Astrocyte (in vitro differentiated cells and primary cell): ENCODE measurements at regions not wholly inside any gene's neighbourhood (a gene's known extent, or its start where the extent isn't known, plus 50 kb on each side); places are given as distances from the start of the nearest gene placed in this dataset.
A peak's percentile ranks its signal among the peaks of the same experiment; 100 is the strongest.

Experiments used
- DNase-seq: peaks from one replicate; pipeline ENCODE4 v3.0.0-alpha.2; 2010; ENCODE audit warnings: low read depth
- FAIRE-seq: peaks from 2 replicates; lab custom pipeline; 2011; peaks lifted over from hg19 to GRCh38; lab: Jason Lieb, UNC
- H2AFZ ChIP-seq: 2 replicates; pipeline ENCODE4 v1.6.0; 2012; ENCODE audit warnings: low read depth, low read length, inconsistent platforms
- H3K27ac ChIP-seq: 2 replicates; pipeline ENCODE4 v1.5.1; 2011; ENCODE audit warnings: low read depth, low read length, inconsistent platforms
- H3K27me3 ChIP-seq: 2 replicates; pipeline ENCODE4 v1.6.0; 2011; ENCODE audit warnings: low read length, inconsistent platforms; ENCODE audit not compliant: insufficient read depth
- H3K36me3 ChIP-seq: 2 replicates; pipeline ENCODE4 v1.5.1; 2011; ENCODE audit warnings: low read length, inconsistent platforms; ENCODE audit not compliant: insufficient read depth
- H3K4me1 ChIP-seq: 2 replicates; pipeline ENCODE4 v1.5.1; 2011; ENCODE audit warnings: low read length, inconsistent platforms; ENCODE audit not compliant: insufficient read depth
- H3K4me2 ChIP-seq: 2 replicates; pipeline ENCODE4 v1.6.0; 2012; ENCODE audit warnings: low read length, inconsistent platforms
- H3K4me3 ChIP-seq: 2 replicates; pipeline ENCODE4 v1.5.1; 2011; ENCODE audit warnings: low read depth, mild to moderate bottlenecking, low read length, inconsistent platforms; ENCODE audit not compliant: insufficient read depth
- H3K79me2 ChIP-seq: 2 replicates; pipeline ENCODE4 v1.6.0; 2012; ENCODE audit warnings: mild to moderate bottlenecking, low read length, inconsistent platforms; ENCODE audit not compliant: insufficient read depth
- H3K9ac ChIP-seq: 2 replicates; pipeline ENCODE4 v1.6.0; 2012; ENCODE audit warnings: mild to moderate bottlenecking, low read length, inconsistent platforms
- H3K9me3 ChIP-seq: 2 replicates; pipeline ENCODE4 v1.5.1; 2012; ENCODE audit warnings: low read depth, mild to moderate bottlenecking, low read length, inconsistent platforms; ENCODE audit not compliant: insufficient read depth
- H4K20me1 ChIP-seq: 2 replicates; pipeline ENCODE4 v1.6.0; 2012; ENCODE audit warnings: low read length, inconsistent platforms; ENCODE audit not compliant: insufficient read depth
- H3K27ac Mint-ChIP-seq: one replicate; pipeline ENCODE4 v1.8.0; 2021; ENCODE audit warnings: mild to moderate bottlenecking, mixed read lengths; ENCODE audit not compliant: unreplicated experiment
- H3K27me3 Mint-ChIP-seq: one replicate; pipeline ENCODE4 v1.8.0; 2021; ENCODE audit warnings: low read depth, mixed read lengths; ENCODE audit not compliant: unreplicated experiment
- H3K36me3 Mint-ChIP-seq: one replicate; pipeline ENCODE4 v1.8.0; 2021; ENCODE audit warnings: low read depth, mixed read lengths; ENCODE audit not compliant: unreplicated experiment
- H3K4me1 Mint-ChIP-seq: one replicate; pipeline ENCODE4 v1.8.0; 2021; ENCODE audit warnings: low read depth, mixed read lengths; ENCODE audit not compliant: unreplicated experiment
- H3K4me3 Mint-ChIP-seq: one replicate; pipeline ENCODE4 v1.8.0; 2021; ENCODE audit warnings: mild to moderate bottlenecking, moderate library complexity, mixed read lengths; ENCODE audit not compliant: unreplicated experiment
- H3K9me3 Mint-ChIP-seq: one replicate; pipeline ENCODE4 v1.8.0; 2021; ENCODE audit warnings: mild to moderate bottlenecking, mixed read lengths; ENCODE audit not compliant: unreplicated experiment
- CTCF ChIP-seq: IDR thresholded peaks from 2 replicates; pipeline ENCODE4 v1.5.1; 2011; ENCODE audit warnings: low read depth, mild to moderate bottlenecking, inconsistent platforms, low read length, moderate library complexity; ENCODE audit not compliant: insufficient read depth
- EZH2 ChIP-seq: IDR thresholded peaks from 2 replicates; pipeline ENCODE4 v1.6.1; 2012; ENCODE audit warnings: mild to moderate bottlenecking, low read length, inconsistent platforms; ENCODE audit not compliant: insufficient read depth

GRCh38 chr6:129774697-129775447 is 64.9 kb upstream of the ARHGAP18 start:
- Histone ChIP-seq H3K4me1 (no peaks in the 10 kb centered on the region), H3K79me2 (no peaks in the 10 kb centered on the region), H3K27ac (no peak overlapping the region), H3K4me2 (peak overlapping the region; percentile 78), H4K20me1 (no peaks in the 10 kb centered on the region), H3K27me3 (no peaks in the 10 kb centered on the region), H3K9ac (no peak overlapping the region), H2AFZ (peak overlapping the region; percentile 76), H3K36me3 (no peaks in the 10 kb centered on the region), H3K4me3 (peak overlapping the region; percentile 30), H3K9me3 (no peaks in the 10 kb centered on the region)
- FAIRE-seq (peak; percentile 73), DNase-seq (peak; percentile 61)
- Mint-ChIP-seq H3K27ac (no peak overlapping the region), H3K9me3 (peaks cover 8% of the 10 kb centered on the region), H3K27me3 (peaks cover 13% of the 10 kb centered on the region), H3K4me3 (peak overlapping the region; percentile 67), H3K36me3 (no peaks in the 10 kb centered on the region), H3K4me1 (peaks cover 3% of the 10 kb centered on the region)
- TF ChIP-seq EZH2 = no peak
- TF ChIP-seq CTCF = peak; percentile 96

GRCh38 chr6:129773304-129773703 is 63.3 kb upstream of the ARHGAP18 start:
- Histone ChIP-seq H3K4me2 (no peak overlapping the region), H3K27me3 (no peaks in the 10 kb centered on the region), H3K79me2 (no peaks in the 10 kb centered on the region), H2AFZ (no peak overlapping the region), H3K36me3 (no peaks in the 10 kb centered on the region), H3K4me3 (no peak overlapping the region), H3K4me1 (no peaks in the 10 kb centered on the region), H3K9me3 (no peaks in the 10 kb centered on the region), H3K9ac (no peak overlapping the region), H3K27ac (no peak overlapping the region), H4K20me1 (no peaks in the 10 kb centered on the region)
- peaks cover 13% of the 10 kb centered on the region for H3K27me3 Mint-ChIP-seq
- no peak overlapping the region for H3K4me3 Mint-ChIP-seq
- DNase-seq = no peak
- peaks cover 3% of the 10 kb centered on the region for H3K4me1 Mint-ChIP-seq
- TF ChIP-seq EZH2 = no peak
- no peak for TF ChIP-seq CTCF
- no peak for FAIRE-seq
- peaks cover 8% of the 10 kb centered on the region for H3K9me3 Mint-ChIP-seq
- H3K27ac Mint-ChIP-seq = no peak overlapping the region
- H3K36me3 Mint-ChIP-seq = no peaks in the 10 kb centered on the region

- H3K79me2 ChIP-seq = no peaks in the 10 kb centered on the region
- Mint-ChIP-seq H3K4me1 (peaks cover 6% of the 10 kb centered on the region), H3K9me3 (peaks cover 2% of the 10 kb centered on the region), H3K27ac (no peak overlapping the region), H3K4me3 (no peak overlapping the region), H3K36me3 (no peaks in the 10 kb centered on the region), H3K27me3 (peaks cover 17% of the 10 kb centered on the region)
- FAIRE-seq = no peak
- H2AFZ ChIP-seq = no peak overlapping the region
- H3K4me1 ChIP-seq = peaks cover 5% of the 10 kb centered on the region
- H3K27ac ChIP-seq = no peak overlapping the region
- no peaks in the 10 kb centered on the region for H3K9me3 ChIP-seq
- no peak overlapping the region for H3K4me2 ChIP-seq
- H3K4me3 ChIP-seq = no peak overlapping the region
- H3K27me3 ChIP-seq = no peaks in the 10 kb centered on the region
- TF ChIP-seq EZH2 (no peak), CTCF (no peak)
- DNase-seq = no peak
- no peaks in the 10 kb centered on the region for H4K20me1 ChIP-seq
- no peaks in the 10 kb centered on the region for H3K36me3 ChIP-seq
- H3K9ac ChIP-seq = no peak overlapping the region
These were observed 61.7 kb upstream of the ARHGAP18 start for GRCh38 chr6:129771678-129772077.
